ENCODE measurements at regions not wholly inside any gene's neighbourhood (a gene's known extent, or its start where the extent isn't known, plus 50 kb on each side); places are given as distances from the start of the nearest gene placed in this dataset.

DNA sequence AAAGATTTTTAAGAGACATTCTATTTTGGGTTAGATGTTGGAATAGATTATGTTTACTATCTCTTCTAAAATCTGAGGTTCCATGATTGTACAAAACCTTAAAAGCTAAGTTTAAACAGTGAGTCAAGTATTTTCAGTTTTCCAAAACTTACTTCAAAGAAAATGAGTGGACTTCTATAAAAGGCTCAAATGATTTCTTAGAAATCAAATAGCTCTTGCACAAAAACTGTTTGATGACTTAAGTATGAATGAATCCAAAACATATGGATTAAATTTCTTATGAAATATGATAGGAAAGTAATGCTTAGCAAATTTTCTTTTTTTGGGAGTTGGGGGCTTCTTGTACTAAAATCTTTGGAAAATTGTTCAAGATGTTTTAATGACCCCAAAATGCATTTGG is 837.3 kb upstream of the SLC35B3 start:
- ATAC-seq (no peak), DNase-seq (ENCODE audit: low spot score) (no peak), FAIRE-seq (no peak)
- BruUV-seq (replicated peaks): no TSS peak
- H3K27ac ChIP-seq (ENCODE audit: extremely low read length, insufficient read depth, low read length): no peak overlapping the region
- no peaks in the 10 kb centered on the region for H4K20me1 ChIP-seq (ENCODE audit: insufficient read depth, low read length)
- H3K4me2 ChIP-seq (ENCODE audit: low read depth, low read length): no peak overlapping the region
- H3K36me3 ChIP-seq (replicated peaks in 1 of 2; ENCODE audit: control insufficient read depth in 1 of 2, insufficient read depth in 2 of 2, low read length in 2 of 2): no peaks in the 10 kb centered on the region
- no peak for TF ChIP-seq ZNF672 (CRISPR knock-in tag; IDR thresholded peaks at IDR 0.05)
- no peak for TF ChIP-seq ZFP41 (CRISPR knock-in tag; IDR thresholded peaks at IDR 0.05; ENCODE audit: borderline replicate concordance)
- TF ChIP-seq NPAS2 (CRISPR knock-in tag; IDR thresholded peaks at IDR 0.05; ENCODE audit: borderline replicate concordance): no peak
- TF ChIP-seq RFXANK (CRISPR knock-in tag; IDR thresholded peaks at IDR 0.05): no peak
- no peak for TF ChIP-seq ARNTL (CRISPR knock-in tag; IDR thresholded peaks at IDR 0.05)
- TF ChIP-seq, protein P1, sequence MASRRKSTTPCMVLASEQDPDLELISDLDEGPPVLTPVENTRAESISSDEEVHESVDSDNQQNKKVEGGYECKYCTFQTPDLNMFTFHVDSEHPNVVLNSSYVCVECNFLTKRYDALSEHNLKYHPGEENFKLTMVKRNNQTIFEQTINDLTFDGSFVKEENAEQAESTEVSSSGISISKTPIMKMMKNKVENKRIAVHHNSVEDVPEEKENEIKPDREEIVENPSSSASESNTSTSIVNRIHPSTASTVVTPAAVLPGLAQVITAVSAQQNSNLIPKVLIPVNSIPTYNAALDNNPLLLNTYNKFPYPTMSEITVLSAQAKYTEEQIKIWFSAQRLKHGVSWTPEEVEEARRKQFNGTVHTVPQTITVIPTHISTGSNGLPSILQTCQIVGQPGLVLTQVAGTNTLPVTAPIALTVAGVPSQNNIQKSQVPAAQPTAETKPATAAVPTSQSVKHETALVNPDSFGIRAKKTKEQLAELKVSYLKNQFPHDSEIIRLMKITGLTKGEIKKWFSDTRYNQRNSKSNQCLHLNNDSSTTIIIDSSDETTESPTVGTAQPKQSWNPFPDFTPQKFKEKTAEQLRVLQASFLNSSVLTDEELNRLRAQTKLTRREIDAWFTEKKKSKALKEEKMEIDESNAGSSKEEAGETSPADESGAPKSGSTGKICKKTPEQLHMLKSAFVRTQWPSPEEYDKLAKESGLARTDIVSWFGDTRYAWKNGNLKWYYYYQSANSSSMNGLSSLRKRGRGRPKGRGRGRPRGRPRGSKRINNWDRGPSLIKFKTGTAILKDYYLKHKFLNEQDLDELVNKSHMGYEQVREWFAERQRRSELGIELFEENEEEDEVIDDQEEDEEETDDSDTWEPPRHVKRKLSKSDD (CRISPR knock-in tag; IDR thresholded peaks at IDR 0.05; ENCODE audit: low read depth): no peak
- no peak for TF ChIP-seq ZBTB1 (CRISPR knock-in tag; IDR thresholded peaks at IDR 0.05; ENCODE audit: borderline replicate concordance)
- no peak for TF ChIP-seq ZNF558 (CRISPR knock-in tag; IDR thresholded peaks at IDR 0.05; ENCODE audit: borderline replicate concordance)
- no peak for TF ChIP-seq MTF1 (CRISPR knock-in tag; IDR thresholded peaks at IDR 0.05)
- no peak for TF ChIP-seq SNAI1 (CRISPR knock-in tag; IDR thresholded peaks at IDR 0.05; ENCODE audit: borderline replicate concordance)
- no peak for TF ChIP-seq ZBTB8A (CRISPR knock-in tag; IDR thresholded peaks at IDR 0.05; ENCODE audit: borderline replicate concordance, low read depth)
- TF ChIP-seq, protein P2, sequence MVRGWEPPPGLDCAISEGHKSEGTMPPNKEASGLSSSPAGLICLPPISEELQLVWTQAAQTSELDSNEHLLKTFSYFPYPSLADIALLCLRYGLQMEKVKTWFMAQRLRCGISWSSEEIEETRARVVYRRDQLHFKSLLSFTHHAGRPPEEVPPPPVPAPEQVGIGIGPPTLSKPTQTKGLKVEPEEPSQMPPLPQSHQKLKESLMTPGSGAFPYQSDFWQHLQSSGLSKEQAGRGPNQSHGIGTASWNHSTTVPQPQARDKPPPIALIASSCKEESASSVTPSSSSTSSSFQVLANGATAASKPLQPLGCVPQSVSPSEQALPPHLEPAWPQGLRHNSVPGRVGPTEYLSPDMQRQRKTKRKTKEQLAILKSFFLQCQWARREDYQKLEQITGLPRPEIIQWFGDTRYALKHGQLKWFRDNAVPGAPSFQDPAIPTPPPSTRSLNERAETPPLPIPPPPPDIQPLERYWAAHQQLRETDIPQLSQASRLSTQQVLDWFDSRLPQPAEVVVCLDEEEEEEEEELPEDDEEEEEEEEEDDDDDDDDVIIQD (CRISPR knock-in tag; IDR thresholded peaks at IDR 0.05; ENCODE audit: low read depth): no peak
- TF ChIP-seq MYNN (CRISPR knock-in tag; IDR thresholded peaks at IDR 0.05; ENCODE audit: low read depth): no peak
- TF ChIP-seq HOXA7 (CRISPR knock-in tag; IDR thresholded peaks at IDR 0.05): no peak
- TF ChIP-seq REPIN1 (CRISPR knock-in tag; IDR thresholded peaks at IDR 0.05; ENCODE audit: borderline replicate concordance, low read depth): no peak
- no peaks in the 10 kb centered on the region for H3K79me2 ChIP-seq (ENCODE audit: insufficient read depth, low read length)
- H3K9me3 ChIP-seq (ENCODE audit: low read length): peaks cover 40% of the 10 kb centered on the region
- H3K27me3 ChIP-seq (ENCODE audit: control insufficient read depth in 1 of 2, insufficient read depth in 2 of 2, low read length in 2 of 2): no peaks in the 10 kb centered on the region
- no peak overlapping the region for H2AFZ ChIP-seq (ENCODE audit: low read length)
- intact Hi-C loops (cut with micrococcal nuclease; ENCODE audit: unreplicated experiment): no loop called here
- ChIA-PET POLR2A (no interaction called here), CTCF (ENCODE audit: low intra/inter-chr PET ratio, low total read pairs) (no interaction called here)
- no peak overlapping the region for H3K4me3 ChIP-seq (replicated peaks in 1 of 3; ENCODE audit: insufficient read depth in 1 of 3, low read depth in 2 of 3, low read length in 3 of 3)
- H3K4me1 ChIP-seq (ENCODE audit: insufficient read depth, low read length): no peaks in the 10 kb centered on the region
- in situ Hi-C loops (cut with HindIII; ENCODE audit: extremely low pct_ligation_motif_present, low pct_unique_long_range_greater_than_20kb): no loop called here
- H3K9ac ChIP-seq (ENCODE audit: insufficient read depth, low read depth, low read length): no peak overlapping the region

Measured in HepG2 (cell line).